WTC11 (cell line): ENCODE measurements at regions not wholly inside any gene's neighbourhood (a gene's known extent, or its start where the extent isn't known, plus 50 kb on each side); places are given as distances from the start of the nearest gene placed in this dataset.

Experiments
- ATAC-seq: fragments of 200-7000 bp; cut with Tn5 transposase; 2 replicates; pipeline ENCODE4 v1.10.0; 2021; ENCODE audit warnings: mild to moderate bottlenecking, moderate library complexity
- CTCF ChIA-PET: fragments of 300-600 bp; sonication (Branson Sonifier 250); formaldehyde crosslinking; loops from one replicate; lab custom pipeline; 2021; ENCODE audit warnings: antibody characterized with exemption; lab: Charles Lee
- POLR2A ChIA-PET: fragments of 350-600 bp; sonication (Branson Sonifier 250); formaldehyde crosslinking; loops from one replicate; lab custom pipeline; 2021; ENCODE audit warnings: antibody characterized with exemption; lab: Charles Lee
- DNase-seq: peaks from one replicate; pipeline ENCODE4 v3.0.0; 2021; ENCODE audit warnings: low spot score
- H3K27ac Mint-ChIP-seq: 2 replicates; pipeline ENCODE4 v1.8.0; 2021; ENCODE audit warnings: mixed read lengths
- H3K27me3 Mint-ChIP-seq: 2 replicates; pipeline ENCODE4 v1.8.0; 2021; ENCODE audit warnings: low read depth, mild to moderate bottlenecking, moderate library complexity, mixed read lengths
- H3K36me3 Mint-ChIP-seq: 2 replicates; pipeline ENCODE4 v1.8.0; 2021; ENCODE audit warnings: mixed read lengths
- H3K4me1 Mint-ChIP-seq: 2 replicates; pipeline ENCODE4 v1.8.0; 2022; ENCODE audit warnings: mixed read lengths
- H3K4me3 Mint-ChIP-seq: 2 replicates; pipeline ENCODE4 v1.8.0; 2021; ENCODE audit warnings: mild to moderate bottlenecking, moderate library complexity, mixed read lengths
- H3K9me3 Mint-ChIP-seq: 2 replicates; pipeline ENCODE4 v1.8.0; 2021; ENCODE audit warnings: mixed read lengths
- ATF1 ChIP-seq: sonication (generic); formaldehyde crosslinking; IDR thresholded peaks from 2 replicates; pipeline ENCODE4 v1.8.1; 2023; ENCODE audit warnings: mild to moderate bottlenecking, moderate library complexity, missing genetic modification reagents
- ATF2 ChIP-seq: sonication (generic); formaldehyde crosslinking; IDR thresholded peaks from 2 replicates; pipeline ENCODE4 v1.8.1; 2022; ENCODE audit warnings: low read depth, missing genetic modification reagents, borderline replicate concordance
- ATF3 ChIP-seq: sonication (generic); formaldehyde crosslinking; conservative IDR thresholded peaks from 2 replicates; pipeline ENCODE4 v1.8.1; 2022; ENCODE audit warnings: mild to moderate bottlenecking, missing genetic modification reagents
- CDX4 ChIP-seq: fragments of 250-450 bp; sonication (Bioruptor Pico); IDR thresholded peaks from 2 replicates; pipeline ENCODE4 v1.9.0; 2021; ENCODE audit warnings: moderate library complexity, mild to moderate bottlenecking, inconsistent platforms, borderline replicate concordance
- E2F5 ChIP-seq: sonication (generic); formaldehyde crosslinking; IDR thresholded peaks from 2 replicates; pipeline ENCODE4 v1.8.1; 2022; ENCODE audit warnings: mild to moderate bottlenecking, moderate library complexity, missing genetic modification reagents
- ESRRA ChIP-seq: sonication (generic); formaldehyde crosslinking; IDR thresholded peaks from 2 replicates; pipeline ENCODE4 v1.8.1; 2022; ENCODE audit warnings: mild to moderate bottlenecking, missing genetic modification reagents, borderline replicate concordance
- FOXJ3 ChIP-seq: sonication (generic); formaldehyde crosslinking; IDR thresholded peaks from 2 replicates; pipeline ENCODE4 v1.9.0; 2021; ENCODE audit warnings: missing genetic modification reagents, mild to moderate bottlenecking, borderline replicate concordance
- GRHL2 ChIP-seq: fragments of 250-450 bp; sonication (Bioruptor Pico); IDR thresholded peaks from 2 replicates; pipeline ENCODE4 v1.8.0; 2022; ENCODE audit warnings: mild to moderate bottlenecking, moderate library complexity; ENCODE audit not compliant: insufficient replicate concordance, severe bottlenecking
- IRF2 ChIP-seq: sonication (generic); formaldehyde crosslinking; IDR thresholded peaks from 2 replicates; pipeline ENCODE4 v1.8.0; 2022; ENCODE audit warnings: low read depth, missing genetic modification reagents, borderline replicate concordance
- MXD4 ChIP-seq: fragments of 250-450 bp; sonication (Bioruptor Pico); IDR thresholded peaks from 2 replicates; pipeline ENCODE4 v1.8.0; 2021; ENCODE audit warnings: mild to moderate bottlenecking, moderate library complexity, borderline replicate concordance
- MYBL2 ChIP-seq: sonication (generic); formaldehyde crosslinking; IDR thresholded peaks from 2 replicates; pipeline ENCODE4 v1.8.1; 2023; ENCODE audit warnings: mild to moderate bottlenecking, moderate library complexity, missing genetic modification reagents
- NFE2L1 ChIP-seq: sonication (generic); formaldehyde crosslinking; IDR thresholded peaks from 2 replicates; pipeline ENCODE4 v1.8.1; 2023; ENCODE audit warnings: missing genetic modification reagents
- NFYB ChIP-seq: sonication (generic); formaldehyde crosslinking; conservative IDR thresholded peaks from 2 replicates; pipeline ENCODE4 v1.8.0; 2022; ENCODE audit warnings: low read depth, missing genetic modification reagents
- NR1H2 ChIP-seq: sonication (generic); formaldehyde crosslinking; IDR thresholded peaks from 2 replicates; pipeline ENCODE4 v1.9.0; 2021; ENCODE audit warnings: mild to moderate bottlenecking, moderate library complexity, missing genetic modification reagents
- SMAD3 ChIP-seq: sonication (generic); formaldehyde crosslinking; IDR thresholded peaks from 2 replicates; pipeline ENCODE4 v1.8.0; 2022; ENCODE audit warnings: missing genetic modification reagents, mild to moderate bottlenecking, borderline replicate concordance
- TCF7 ChIP-seq: sonication (generic); formaldehyde crosslinking; IDR thresholded peaks from 2 replicates; pipeline ENCODE4 v1.8.0; 2022; ENCODE audit warnings: mild to moderate bottlenecking, low read depth, missing genetic modification reagents, moderate library complexity
- TEAD1 ChIP-seq: sonication (generic); formaldehyde crosslinking; IDR thresholded peaks from 2 replicates; pipeline ENCODE4 v1.8.0; 2022; ENCODE audit warnings: mild to moderate bottlenecking, missing genetic modification reagents
- TP53 ChIP-seq: sonication (generic); formaldehyde crosslinking; IDR thresholded peaks from 2 replicates; pipeline ENCODE4 v1.8.1; 2023; ENCODE audit warnings: mild to moderate bottlenecking, missing genetic modification reagents
- TF ChIP-seq, protein P1 (sequence below): sonication (generic); formaldehyde crosslinking; IDR thresholded peaks from 2 replicates; pipeline ENCODE4 v1.8.0; 2023; ENCODE audit warnings: mild to moderate bottlenecking, missing genetic modification reagents
- TF ChIP-seq, protein P2 (sequence below): sonication (generic); formaldehyde crosslinking; IDR thresholded peaks from 2 replicates; pipeline ENCODE4 v1.8.1; 2023; ENCODE audit warnings: mild to moderate bottlenecking, missing genetic modification reagents
- TF ChIP-seq, protein P3 (sequence below): sonication (generic); formaldehyde crosslinking; IDR thresholded peaks from 2 replicates; pipeline ENCODE4 v1.8.0; 2022; ENCODE audit warnings: mild to moderate bottlenecking, missing genetic modification reagents

DNA sequence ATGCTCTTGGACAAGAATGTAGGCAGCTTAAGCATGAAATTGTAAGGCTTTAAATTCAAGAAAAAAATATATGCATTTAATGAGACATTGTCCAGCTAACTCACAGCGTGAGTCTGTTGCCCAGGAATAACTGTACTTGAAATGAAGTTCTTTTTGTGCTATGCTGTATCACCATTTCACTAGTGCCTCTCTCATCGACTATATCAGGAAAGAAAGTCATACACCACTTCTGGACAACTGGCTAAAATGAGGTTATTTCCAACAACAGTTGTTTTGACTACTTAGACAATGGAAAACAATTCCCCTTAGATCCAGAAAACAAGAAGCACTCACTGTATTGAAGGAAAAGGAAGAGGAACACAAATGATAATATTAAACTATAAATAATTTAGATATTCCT lies 251.8 kb downstream of the CRPPA start:
- Mint-ChIP-seq H3K27me3 (no peaks in the 10 kb centered on the region; the same call in 1 of the 2 replicates), H3K9me3 (peaks cover 20% of the 10 kb centered on the region), H3K4me1 (no peaks in the 10 kb centered on the region), H3K4me3 (no peak overlapping the region), H3K27ac (no peak overlapping the region), H3K36me3 (peaks cover 15% of the 10 kb centered on the region)
- ATAC-seq, result no peak
- ChIA-PET POLR2A (no interaction called here), CTCF (no interaction called here)
- TF ChIP-seq SMAD3, result no peak
- TF ChIP-seq E2F5 (CRISPR knock-in tag), result no peak
- TF ChIP-seq, protein P1, sequence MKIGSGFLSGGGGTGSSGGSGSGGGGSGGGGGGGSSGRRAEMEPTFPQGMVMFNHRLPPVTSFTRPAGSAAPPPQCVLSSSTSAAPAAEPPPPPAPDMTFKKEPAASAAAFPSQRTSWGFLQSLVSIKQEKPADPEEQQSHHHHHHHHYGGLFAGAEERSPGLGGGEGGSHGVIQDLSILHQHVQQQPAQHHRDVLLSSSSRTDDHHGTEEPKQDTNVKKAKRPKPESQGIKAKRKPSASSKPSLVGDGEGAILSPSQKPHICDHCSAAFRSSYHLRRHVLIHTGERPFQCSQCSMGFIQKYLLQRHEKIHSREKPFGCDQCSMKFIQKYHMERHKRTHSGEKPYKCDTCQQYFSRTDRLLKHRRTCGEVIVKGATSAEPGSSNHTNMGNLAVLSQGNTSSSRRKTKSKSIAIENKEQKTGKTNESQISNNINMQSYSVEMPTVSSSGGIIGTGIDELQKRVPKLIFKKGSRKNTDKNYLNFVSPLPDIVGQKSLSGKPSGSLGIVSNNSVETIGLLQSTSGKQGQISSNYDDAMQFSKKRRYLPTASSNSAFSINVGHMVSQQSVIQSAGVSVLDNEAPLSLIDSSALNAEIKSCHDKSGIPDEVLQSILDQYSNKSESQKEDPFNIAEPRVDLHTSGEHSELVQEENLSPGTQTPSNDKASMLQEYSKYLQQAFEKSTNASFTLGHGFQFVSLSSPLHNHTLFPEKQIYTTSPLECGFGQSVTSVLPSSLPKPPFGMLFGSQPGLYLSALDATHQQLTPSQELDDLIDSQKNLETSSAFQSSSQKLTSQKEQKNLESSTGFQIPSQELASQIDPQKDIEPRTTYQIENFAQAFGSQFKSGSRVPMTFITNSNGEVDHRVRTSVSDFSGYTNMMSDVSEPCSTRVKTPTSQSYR (CRISPR knock-in tag), result no peak
- TF ChIP-seq IRF2 (CRISPR knock-in tag), result no peak
- TF ChIP-seq TCF7 (CRISPR knock-in tag), result no peak
- no peak for TF ChIP-seq NR1H2
- TF ChIP-seq TP53 (CRISPR knock-in tag), result no peak
- no peak for TF ChIP-seq NFYB (CRISPR knock-in tag)
- TF ChIP-seq FOXJ3, result no peak
- TF ChIP-seq, protein P2, sequence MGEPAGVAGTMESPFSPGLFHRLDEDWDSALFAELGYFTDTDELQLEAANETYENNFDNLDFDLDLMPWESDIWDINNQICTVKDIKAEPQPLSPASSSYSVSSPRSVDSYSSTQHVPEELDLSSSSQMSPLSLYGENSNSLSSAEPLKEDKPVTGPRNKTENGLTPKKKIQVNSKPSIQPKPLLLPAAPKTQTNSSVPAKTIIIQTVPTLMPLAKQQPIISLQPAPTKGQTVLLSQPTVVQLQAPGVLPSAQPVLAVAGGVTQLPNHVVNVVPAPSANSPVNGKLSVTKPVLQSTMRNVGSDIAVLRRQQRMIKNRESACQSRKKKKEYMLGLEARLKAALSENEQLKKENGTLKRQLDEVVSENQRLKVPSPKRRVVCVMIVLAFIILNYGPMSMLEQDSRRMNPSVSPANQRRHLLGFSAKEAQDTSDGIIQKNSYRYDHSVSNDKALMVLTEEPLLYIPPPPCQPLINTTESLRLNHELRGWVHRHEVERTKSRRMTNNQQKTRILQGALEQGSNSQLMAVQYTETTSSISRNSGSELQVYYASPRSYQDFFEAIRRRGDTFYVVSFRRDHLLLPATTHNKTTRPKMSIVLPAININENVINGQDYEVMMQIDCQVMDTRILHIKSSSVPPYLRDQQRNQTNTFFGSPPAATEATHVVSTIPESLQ (CRISPR knock-in tag), result no peak
- TF ChIP-seq MXD4 (CRISPR knock-in tag), result no peak
- TF ChIP-seq, protein P3, sequence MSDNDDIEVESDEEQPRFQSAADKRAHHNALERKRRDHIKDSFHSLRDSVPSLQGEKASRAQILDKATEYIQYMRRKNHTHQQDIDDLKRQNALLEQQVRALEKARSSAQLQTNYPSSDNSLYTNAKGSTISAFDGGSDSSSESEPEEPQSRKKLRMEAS, result no peak
- no peak for TF ChIP-seq NFE2L1 (CRISPR knock-in tag)
- TF ChIP-seq ATF2 (CRISPR knock-in tag), result no peak
- TF ChIP-seq TEAD1 (CRISPR knock-in tag), result no peak
- TF ChIP-seq ATF3, result no peak
- TF ChIP-seq ESRRA (CRISPR knock-in tag), result no peak
- TF ChIP-seq ATF1, result no peak
- no peak for DNase-seq

DNA sequence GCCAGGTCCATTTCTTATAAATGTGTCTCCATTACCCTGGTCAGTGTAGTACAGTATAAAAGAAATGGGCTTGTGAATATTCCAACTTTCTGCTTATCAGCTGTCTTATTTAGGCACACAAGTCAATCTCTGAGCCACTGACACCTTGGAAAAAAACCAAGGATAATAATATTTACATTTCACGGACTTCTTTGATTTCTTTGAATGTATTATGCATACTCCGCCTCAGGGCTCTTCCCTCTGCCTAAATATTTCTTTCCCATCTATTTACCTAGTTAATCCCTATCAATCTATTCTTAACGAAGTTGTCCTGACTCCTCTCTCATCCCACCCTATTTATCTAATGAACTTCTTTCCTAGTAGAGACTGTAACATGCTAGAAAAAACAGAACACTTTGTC lies 253.8 kb downstream of the CRPPA start:
- ATAC-seq (no peak), DNase-seq (no peak)
- Mint-ChIP-seq H3K27me3 (no peaks in the 10 kb centered on the region; the same call in 1 of the 2 replicates), H3K27ac (no peak overlapping the region), H3K36me3 (peaks cover 15% of the 10 kb centered on the region)
- POLR2A ChIA-PET, result no interaction called here
- TF ChIP-seq GRHL2 (CRISPR knock-in tag) (no peak), MYBL2 (CRISPR knock-in tag) (no peak), CDX4 (CRISPR knock-in tag) (no peak)
- TF ChIP-seq, all 79 proteins: peak for 0
- Mint-ChIP-seq H3K9me3 (peaks cover 28% of the 10 kb centered on the region), H3K4me1 (no peaks in the 10 kb centered on the region), H3K4me3 (no peak overlapping the region)
- CTCF ChIA-PET, result no interaction called here
